ENCODE measurements at regions not wholly inside any gene's neighbourhood (a gene's known extent, or its start where the extent isn't known, plus 50 kb on each side); places are given as distances from the start of the nearest gene placed in this dataset.

DNA sequence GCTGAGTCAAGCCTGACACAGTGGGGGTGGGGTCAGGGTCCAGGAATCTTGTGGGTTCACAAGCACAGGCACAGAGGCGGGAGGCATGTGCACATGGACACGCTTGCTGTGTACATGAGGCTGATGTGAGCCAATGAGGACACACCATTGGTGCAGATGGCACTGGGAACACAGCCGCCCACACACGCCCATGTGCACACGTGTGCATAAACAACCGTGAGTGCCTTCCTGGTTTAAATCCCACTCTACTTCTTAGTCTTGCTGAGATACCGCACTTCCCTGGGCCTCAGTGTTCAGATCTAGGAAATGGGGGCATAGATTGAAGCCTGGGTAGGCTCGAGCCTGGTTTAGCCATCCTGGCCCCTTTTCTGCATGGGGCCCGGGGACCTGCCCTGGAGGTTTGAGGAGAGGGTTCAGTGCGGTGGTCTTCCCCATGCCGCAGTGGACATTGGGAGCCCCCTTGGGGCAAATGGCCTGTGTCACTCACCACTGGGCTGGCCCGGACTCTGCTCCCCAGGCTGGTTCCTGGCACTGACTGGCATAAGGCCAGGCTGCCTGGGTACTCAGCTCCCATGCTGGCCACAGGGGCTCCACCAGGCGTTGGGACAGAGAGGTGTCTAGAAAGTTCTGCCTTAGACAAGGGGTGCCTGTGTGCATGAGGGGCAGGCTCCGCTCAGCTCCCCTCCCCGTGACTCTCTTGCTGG lies 60.2 kb downstream of the CEBPB start:
- no peaks in the 10 kb centered on the region for H3K9me3 Mint-ChIP-seq
- H3K36me3 Mint-ChIP-seq (ENCODE audit: low read depth) = no peaks in the 10 kb centered on the region
- H3K4me3 Mint-ChIP-seq = no peak overlapping the region
- TF ChIP-seq, protein P1, sequence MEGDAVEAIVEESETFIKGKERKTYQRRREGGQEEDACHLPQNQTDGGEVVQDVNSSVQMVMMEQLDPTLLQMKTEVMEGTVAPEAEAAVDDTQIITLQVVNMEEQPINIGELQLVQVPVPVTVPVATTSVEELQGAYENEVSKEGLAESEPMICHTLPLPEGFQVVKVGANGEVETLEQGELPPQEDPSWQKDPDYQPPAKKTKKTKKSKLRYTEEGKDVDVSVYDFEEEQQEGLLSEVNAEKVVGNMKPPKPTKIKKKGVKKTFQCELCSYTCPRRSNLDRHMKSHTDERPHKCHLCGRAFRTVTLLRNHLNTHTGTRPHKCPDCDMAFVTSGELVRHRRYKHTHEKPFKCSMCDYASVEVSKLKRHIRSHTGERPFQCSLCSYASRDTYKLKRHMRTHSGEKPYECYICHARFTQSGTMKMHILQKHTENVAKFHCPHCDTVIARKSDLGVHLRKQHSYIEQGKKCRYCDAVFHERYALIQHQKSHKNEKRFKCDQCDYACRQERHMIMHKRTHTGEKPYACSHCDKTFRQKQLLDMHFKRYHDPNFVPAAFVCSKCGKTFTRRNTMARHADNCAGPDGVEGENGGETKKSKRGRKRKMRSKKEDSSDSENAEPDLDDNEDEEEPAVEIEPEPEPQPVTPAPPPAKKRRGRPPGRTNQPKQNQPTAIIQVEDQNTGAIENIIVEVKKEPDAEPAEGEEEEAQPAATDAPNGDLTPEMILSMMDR (IDR thresholded peaks at IDR 0.05) = no peak
- DNase-seq = no peak
- peaks cover 76% of the 10 kb centered on the region for H3K4me1 Mint-ChIP-seq (ENCODE audit: low read depth)
- H3K27me3 Mint-ChIP-seq (ENCODE audit: insufficient read depth) = no peaks in the 10 kb centered on the region; the same call in none of the 2 replicates
- peak overlapping the region; percentile 99 for H3K27ac Mint-ChIP-seq

DNA sequence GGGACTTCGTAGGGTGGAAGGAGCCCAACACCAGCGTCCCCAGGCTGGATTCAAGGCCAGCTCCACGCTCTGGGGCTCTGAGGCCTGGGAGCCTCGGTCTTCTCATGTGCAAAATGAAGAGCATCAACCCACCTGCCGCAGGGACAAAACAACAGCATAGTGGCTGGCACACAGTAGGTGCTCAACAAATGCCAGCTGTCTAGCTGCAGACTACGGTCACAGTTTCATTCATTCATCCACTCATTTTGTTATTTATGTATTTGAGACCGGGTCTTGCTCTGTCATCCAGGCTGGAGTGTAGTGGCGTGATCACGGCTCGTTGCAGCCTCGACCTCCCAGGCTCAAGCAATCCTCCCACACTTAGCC lies 60.7 kb downstream of the CEBPB start:
- H3K27me3 Mint-ChIP-seq (ENCODE audit: insufficient read depth) = no peaks in the 10 kb centered on the region; the same call in 1 of the 2 replicates
- no peaks in the 10 kb centered on the region for H3K9me3 Mint-ChIP-seq
- TF ChIP-seq, protein P1 (IDR thresholded peaks at IDR 0.05) = no peak
- H3K4me3 Mint-ChIP-seq = peak overlapping the region; percentile 66
- no peak for DNase-seq
- peak overlapping the region; percentile 99 for H3K27ac Mint-ChIP-seq
- no peaks in the 10 kb centered on the region for H3K36me3 Mint-ChIP-seq (ENCODE audit: low read depth)
- peaks cover 70% of the 10 kb centered on the region for H3K4me1 Mint-ChIP-seq (ENCODE audit: low read depth)

DNA sequence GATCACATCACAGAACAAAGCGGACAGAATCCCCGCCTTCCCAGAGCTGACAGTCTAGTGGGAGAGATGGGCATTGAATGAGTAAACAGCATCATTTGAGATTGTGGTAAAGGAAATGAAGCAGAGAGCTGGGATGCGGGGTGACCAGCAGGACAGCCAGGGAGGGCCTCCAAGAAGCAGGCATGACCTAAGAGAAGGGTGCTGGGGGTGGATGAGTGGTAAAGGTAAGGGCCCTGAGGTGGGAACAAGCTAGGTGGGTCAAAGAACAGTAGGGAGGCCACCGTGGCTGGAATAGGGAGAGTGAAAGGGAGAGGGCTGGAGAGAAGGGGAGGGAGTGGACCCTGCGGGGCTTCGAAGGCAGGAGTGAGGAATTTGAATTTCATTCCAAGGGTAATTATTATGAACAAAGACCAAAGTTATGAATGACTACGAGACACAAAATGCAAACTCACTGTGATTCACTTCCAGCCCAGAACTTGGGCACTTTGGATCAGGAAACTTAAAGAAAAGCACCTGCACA lies 61.4 kb downstream of the CEBPB start:
- peak overlapping the region; percentile 66 for H3K4me3 Mint-ChIP-seq
- H3K4me1 Mint-ChIP-seq (ENCODE audit: low read depth) = peaks cover 63% of the 10 kb centered on the region
- H3K36me3 Mint-ChIP-seq (ENCODE audit: low read depth) = no peaks in the 10 kb centered on the region
- H3K27me3 Mint-ChIP-seq (ENCODE audit: insufficient read depth) = no peaks in the 10 kb centered on the region
- DNase-seq = peak; percentile 76
- H3K27ac Mint-ChIP-seq = peak overlapping the region; percentile 99
- TF ChIP-seq, protein P1 (IDR thresholded peaks at IDR 0.05) = peak; percentile 8; the same call in 1 of the 2 replicates
- no peaks in the 10 kb centered on the region for H3K9me3 Mint-ChIP-seq

DNA sequence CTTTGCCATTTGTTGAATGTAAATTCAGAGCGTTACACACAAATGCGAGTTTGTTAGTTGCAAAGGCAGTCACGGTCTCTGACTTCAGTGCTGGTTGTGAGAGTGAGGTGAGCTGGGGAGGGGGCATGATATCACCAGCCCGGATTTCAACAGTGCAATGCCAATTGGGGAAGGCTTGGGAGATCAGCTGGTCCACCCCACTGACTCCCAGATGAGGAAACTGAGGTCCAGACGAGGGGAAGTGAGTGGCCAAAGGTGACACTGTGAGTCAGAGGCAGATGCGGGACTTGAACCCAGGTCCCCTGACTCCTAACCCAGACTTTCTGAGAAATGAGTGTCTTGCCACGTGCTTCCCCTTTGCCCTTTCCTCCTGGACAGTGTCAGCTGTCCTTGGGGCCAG lies 62.1 kb downstream of the CEBPB start:
- Mint-ChIP-seq H3K27me3 (ENCODE audit: insufficient read depth) (no peaks in the 10 kb centered on the region), H3K9me3 (no peaks in the 10 kb centered on the region), H3K27ac (peak overlapping the region; percentile 99), H3K4me1 (ENCODE audit: low read depth) (peaks cover 60% of the 10 kb centered on the region), H3K36me3 (ENCODE audit: low read depth) (no peaks in the 10 kb centered on the region), H3K4me3 (peak overlapping the region; percentile 4; the same call in 1 of the 2 replicates)
- TF ChIP-seq, protein P1 (IDR thresholded peaks at IDR 0.05) = no peak
- no peak for DNase-seq

DNA sequence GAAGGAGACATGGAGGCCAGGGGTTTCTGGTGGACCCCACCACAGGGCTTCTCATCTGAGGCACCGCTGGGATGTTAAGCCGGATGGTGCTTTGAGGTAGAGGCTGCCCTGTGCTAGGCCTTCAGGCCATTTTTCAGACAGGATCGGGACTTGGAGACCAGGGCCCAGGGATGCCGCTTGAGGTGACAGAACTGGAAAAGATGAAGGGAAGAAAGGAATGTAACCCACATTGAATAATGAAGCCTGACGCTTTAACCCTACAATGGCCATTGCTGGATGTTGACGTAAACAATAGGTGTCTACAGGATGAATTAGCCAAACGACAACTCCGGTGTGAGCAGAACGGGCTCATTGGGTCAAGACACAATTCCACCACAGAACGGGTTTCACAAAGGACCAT lies 62.5 kb downstream of the CEBPB start:
- no peaks in the 10 kb centered on the region for H3K36me3 Mint-ChIP-seq (ENCODE audit: low read depth)
- peak overlapping the region; percentile 99 for H3K27ac Mint-ChIP-seq
- peaks cover 58% of the 10 kb centered on the region for H3K4me1 Mint-ChIP-seq (ENCODE audit: low read depth)
- TF ChIP-seq, protein P1 (IDR thresholded peaks at IDR 0.05) = no peak
- H3K27me3 Mint-ChIP-seq (ENCODE audit: insufficient read depth) = no peaks in the 10 kb centered on the region
- no peak overlapping the region for H3K4me3 Mint-ChIP-seq
- DNase-seq = no peak
- H3K9me3 Mint-ChIP-seq = no peaks in the 10 kb centered on the region

All from HFFc6 (cell line).